Testis (tissue), 2 donors: ENCODE measurements at regions not wholly inside any gene's neighbourhood (a gene's known extent, or its start where the extent isn't known, plus 50 kb on each side); places are given as distances from the start of the nearest gene placed in this dataset.

Experiments
- CTCF ChIP-seq, 3 experiments: fragments of 450-650 bp in 2 of 3; fragments of 200-600 bp in 1 of 3; sonication (generic) in 1 of 3; IDR thresholded peaks; one replicate each; pipeline ENCODE4 v1.5.1; 2016 to 2019; ENCODE audit warnings: antibody characterized with exemption in 3 of 3, mild to moderate bottlenecking in 2 of 3, moderate library complexity in 1 of 3
- POLR2A ChIP-seq: fragments of 450-650 bp; IDR thresholded peaks from one replicate; pipeline ENCODE4 v1.6.1; 2017; ENCODE audit warnings: antibody characterized with exemption, mild to moderate bottlenecking, moderate library complexity

GRCh38 chr5:156134216-156134615, 192.7 kb upstream of the SGCD start:
- TF ChIP-seq POLR2A (no peak), CTCF (IDR thresholded peaks at IDR 0.05) (no peak)
